HG03342 (cell line): ENCODE measurements at regions not wholly inside any gene's neighbourhood (a gene's known extent, or its start where the extent isn't known, plus 50 kb on each side); places are given as distances from the start of the nearest gene placed in this dataset.
A peak's percentile ranks its signal among the peaks of the same experiment; 100 is the strongest.
"Not testable (repeated sequence)": the region's sequence is repeated elsewhere in the genome, so short reads cannot be mapped to it uniquely, and the experiment has no call there.

Source experiments
- ATAC-seq: cut with Tn5 transposase; IDR thresholded peaks from one replicate; pipeline ENCODE4 v1.9.1; 2021; ENCODE audit warnings: mild to moderate bottlenecking, moderate library complexity; ENCODE audit not compliant: unreplicated experiment

GRCh38 chr3:15851735-15852134 is 54.0 kb upstream of the ANKRD28 start:
- ATAC-seq = no peak

GRCh38 chr3:15858547-15859506 is 61.0 kb upstream of the ANKRD28 start:
- peak; percentile 73 for ATAC-seq

- ATAC-seq = peak; percentile 74
Observed at GRCh38 chr3:15859507-15860013, 61.8 kb upstream of the ANKRD28 start.

GRCh38 chr3:15860014-15860934 is 62.5 kb upstream of the ANKRD28 start:
- peak; percentile 40 for ATAC-seq

- ATAC-seq = no peak
Observed at GRCh38 chr3:15861163-15861562, 63.4 kb upstream of the ANKRD28 start.

- ATAC-seq = no peak
Observed at GRCh38 chr3:15872807-15873206, 75.0 kb upstream of the ANKRD28 start.

GRCh38 chr3:15873415-15873814 is 75.6 kb upstream of the ANKRD28 start:
- no peak for ATAC-seq

- no peak for ATAC-seq
Observed at GRCh38 chr3:15875016-15875689, 77.4 kb upstream of the ANKRD28 start.

GRCh38 chr3:15876669-15877068 is 78.9 kb upstream of the ANKRD28 start:
- ATAC-seq = no peak

GRCh38 chr3:15877813-15878212 is 80.0 kb upstream of the ANKRD28 start:
- no peak for ATAC-seq

GRCh38 chr3:15879787-15880186 is 82.0 kb upstream of the ANKRD28 start:
- not testable (repeated sequence) for ATAC-seq

GRCh38 chr3:15882577-15882976 is 84.8 kb upstream of the ANKRD28 start:
- no peak for ATAC-seq

GRCh38 chr3:15884132-15884531 is 86.4 kb upstream of the ANKRD28 start:
- no peak for ATAC-seq

GRCh38 chr3:15886521-15886920 is 88.7 kb upstream of the ANKRD28 start:
- no peak for ATAC-seq

GRCh38 chr3:15887261-15887660 is 89.5 kb upstream of the ANKRD28 start:
- no peak for ATAC-seq

GRCh38 chr3:15889936-15890335 is 92.2 kb upstream of the ANKRD28 start:
- no peak for ATAC-seq

- ATAC-seq = no peak
Observed at GRCh38 chr3:15892311-15893227, 94.8 kb upstream of the ANKRD28 start.

- ATAC-seq = no peak
Observed at GRCh38 chr3:15894382-15894781, 96.6 kb upstream of the ANKRD28 start.

GRCh38 chr3:15896500-15896899 is 98.7 kb upstream of the ANKRD28 start:
- ATAC-seq = no peak

- ATAC-seq = no peak
Observed at GRCh38 chr3:15899388-15899787, 101.6 kb upstream of the ANKRD28 start.
